K562 (cell line): ENCODE measurements at regions not wholly inside any gene's neighbourhood (a gene's known extent, or its start where the extent isn't known, plus 50 kb on each side); places are given as distances from the start of the nearest gene placed in this dataset.

Experiments
- ATAC-seq: fragments of 200-7000 bp; cut with Tn5 transposase; 3 replicates; pipeline ENCODE4 v1.9.1; 2020; ENCODE audit warnings: moderate library complexity
- BruUV-seq: library from RNA; stranded (reverse); fragments of 400-500 nt; replicated peaks from 2 replicates; lab custom pipeline; 2021; lab: Mats Ljungman, UMichigan
- CTCF ChIA-PET: fragments of 300-600 bp; formaldehyde crosslinking; extraction: SDS; loops from one replicate; lab custom pipeline; 2021; ENCODE audit warnings: low intra/inter-chr PET ratio; lab: Yijun Ruan, JAX
- POLR2A ChIA-PET: fragments of 300-600, 350-650 bp; sonication (Branson Sonifier 250); formaldehyde crosslinking; extraction: SDS; loops from one replicate; lab custom pipeline; 2021; ENCODE audit warnings: antibody characterized with exemption, inconsistent platforms; lab: Yijun Ruan, JAX
- DNase-seq, 4 experiments: peaks; one replicate each; pipeline versions ENCODE4 v3.0.0 to v3.0.0-alpha.2; 2011 to 2018; ENCODE audit warnings: low spot score in 3 of 4, mixed read lengths in 3 of 4; ENCODE audit errors: extremely low read depth in 1 of 4
- FAIRE-seq: peaks from 2 replicates; lab custom pipeline; 2011; peaks lifted over from hg19 to GRCh38; lab: Jason Lieb, UNC
- H2AFZ ChIP-seq: 2 replicates; pipeline ENCODE4 v1.6.0; 2011; ENCODE audit warnings: low read depth, low read length, control low read depth, inconsistent platforms
- H3K27ac ChIP-seq: fragments of 200-600 bp; 3 replicates; pipeline ENCODE4 v1.8.0; 2011; ENCODE audit warnings: low read depth, mild to moderate bottlenecking, control low read depth, inconsistent platforms, low read length, moderate library complexity, mixed read lengths; ENCODE audit errors: extremely low read depth
- H3K27me3 ChIP-seq, 2 experiments: fragments of 300-600 bp in 1 of 2; 2 replicates in 1 of 2; 3 replicates in 1 of 2; pipeline versions ENCODE4 v1.6.0 to v1.8.0; 2011; ENCODE audit warnings: inconsistent platforms in 2 of 2, low read length in 2 of 2, mild to moderate bottlenecking in 1 of 2, mixed read lengths in 1 of 2, moderate library complexity in 1 of 2; ENCODE audit not compliant: control insufficient read depth in 2 of 2, insufficient read depth in 2 of 2
- H3K36me3 ChIP-seq: fragments of 300-600 bp; 3 replicates; pipeline ENCODE4 v1.8.0; 2011; ENCODE audit warnings: mild to moderate bottlenecking, low read length, inconsistent platforms; ENCODE audit not compliant: control insufficient read depth, insufficient read depth
- H3K4me1 ChIP-seq, 2 experiments: fragments of 200-600 bp in 1 of 2; replicated peaks in 1 of 2; 2 replicates in 1 of 2; 3 replicates in 1 of 2; pipeline versions ENCODE4 v1.5.1 to v1.8.0; 2011; ENCODE audit warnings: inconsistent platforms in 2 of 2, low read length in 2 of 2, mild to moderate bottlenecking in 1 of 2, mixed read lengths in 1 of 2, moderate library complexity in 1 of 2; ENCODE audit not compliant: control insufficient read depth in 2 of 2, insufficient read depth in 2 of 2
- H3K4me2 ChIP-seq: 2 replicates; pipeline ENCODE4 v1.6.1; 2011; ENCODE audit warnings: low read length, control low read depth, inconsistent platforms, mixed read lengths; ENCODE audit not compliant: insufficient read depth
- H3K4me3 ChIP-seq: fragments of 200-600 bp; sonication (generic), shearing (Covaris generic); 2 replicates; pipeline ENCODE4 v1.5.1; 2016; ENCODE audit warnings: control low read depth, inconsistent platforms
- H3K79me2 ChIP-seq: fragments of 200-600 bp; 3 replicates; pipeline ENCODE4 v1.8.0; 2011; ENCODE audit warnings: low read length, inconsistent platforms; ENCODE audit not compliant: control insufficient read depth, insufficient read depth
- H3K9ac ChIP-seq, 2 experiments: 2 replicates each; pipeline versions ENCODE4 v1.6.0 to v1.6.1; 2011; ENCODE audit warnings: low read depth in 2 of 2, low read length in 2 of 2, control low read depth in 1 of 2, inconsistent platforms in 1 of 2, mild to moderate bottlenecking in 1 of 2, mixed read lengths in 1 of 2; ENCODE audit not compliant: insufficient read depth in 1 of 2
- H3K9me1 ChIP-seq: one replicate; pipeline ENCODE4 v1.6.0; 2011; ENCODE audit warnings: inconsistent platforms, mild to moderate bottlenecking, low read length, moderate library complexity; ENCODE audit not compliant: control insufficient read depth, insufficient read depth
- H3K9me3 ChIP-seq: replicated peaks from 2 replicates; pipeline ENCODE4 v1.5.1; 2011; ENCODE audit warnings: low read depth, low read length, inconsistent platforms; ENCODE audit not compliant: control insufficient read depth, insufficient read depth
- H4K20me1 ChIP-seq: replicated peaks from 2 replicates; pipeline ENCODE4 v1.6.1; 2011; ENCODE audit warnings: low read length, inconsistent platforms, mixed read lengths; ENCODE audit not compliant: control insufficient read depth, insufficient read depth
- GATA2 ChIP-seq: sonication (generic); formaldehyde crosslinking; IDR thresholded peaks from 2 replicates; pipeline ENCODE4 v1.4.0; 2020; ENCODE audit warnings: mild to moderate bottlenecking, missing genetic modification reagents
- RAD21 ChIP-seq, 2 experiments: fragments of 250-450 bp in 1 of 2; fragments of 450-650 bp in 1 of 2; sonication (Bioruptor Pico) in 1 of 2; formaldehyde crosslinking in 1 of 2; IDR thresholded peaks in 1 of 2; conservative IDR thresholded peaks in 1 of 2; 2 replicates each; pipeline versions ENCODE4 v1.4.0 to v1.8.0; 2020 to 2022; ENCODE audit warnings: mild to moderate bottlenecking in 2 of 2, moderate library complexity in 1 of 2
- SMC3 ChIP-seq: conservative IDR thresholded peaks from 2 replicates; pipeline ENCODE4 v1.6.1; 2011; ENCODE audit warnings: low read depth, low read length, improper control_type of control experiment; ENCODE audit not compliant: insufficient read depth
- WGBS: fragments of 100-300 bp; shearing (Covaris generic); methylation state at CpG from one replicate; pipeline ENCODE4 v1.1.6; 2016; ENCODE audit warnings: low coverage, mixed read lengths; ENCODE audit not compliant: insufficient coverage; ENCODE audit errors: missing lambda C conversion rate; 5-methylcytosine and 5-hydroxymethylcytosine counted together
- in situ Hi-C: fragments of 300-500 bp; cut with MboI; formaldehyde crosslinking; loops from 4 replicates; pipeline ENCODE4 v1.15.0; 2018; ENCODE audit warnings: inconsistent platforms, mixed read lengths
- intact Hi-C: fragments of 100-400 bp; cut with micrococcal nuclease; formaldehyde crosslinking; loops from 2 replicates; pipeline ENCODE4 v1.14.2; 2022
- TF ChIP-seq, protein P1 (sequence below): sonication (generic); formaldehyde crosslinking; IDR thresholded peaks from 2 replicates; pipeline ENCODE4 v1.8.1; 2023; ENCODE audit warnings: mild to moderate bottlenecking, missing genetic modification reagents
- TF ChIP-seq, protein P2 (sequence below), 3 experiments: IDR thresholded peaks in 2 of 3; conservative IDR thresholded peaks in 1 of 3; 2 replicates each; pipeline ENCODE4 v1.5.1; 2011 to 2012; ENCODE audit warnings: low read length in 3 of 3, mild to moderate bottlenecking in 3 of 3, control low read depth in 2 of 3, improper control_type of control experiment in 1 of 3, inconsistent platforms in 1 of 3, low read depth in 1 of 3, mixed read lengths in 1 of 3, moderate library complexity in 1 of 3; ENCODE audit not compliant: insufficient read depth in 2 of 3
- TF ChIP-seq, protein P3 (sequence below), 2 experiments: fragments of 200-800 bp in 1 of 2; sonication (Bioruptor generic) in 1 of 2; sonication (generic) in 1 of 2; formaldehyde crosslinking in 1 of 2; IDR thresholded peaks in 1 of 2; conservative IDR thresholded peaks in 1 of 2; 2 replicates each; pipeline versions ENCODE4 v1.5.0 to v1.6.1; 2016 to 2020; ENCODE audit warnings: missing compliant biosample characterization in 1 of 2, missing genetic modification characterization in 1 of 2, missing genetic modification reagents in 1 of 2

DNA sequence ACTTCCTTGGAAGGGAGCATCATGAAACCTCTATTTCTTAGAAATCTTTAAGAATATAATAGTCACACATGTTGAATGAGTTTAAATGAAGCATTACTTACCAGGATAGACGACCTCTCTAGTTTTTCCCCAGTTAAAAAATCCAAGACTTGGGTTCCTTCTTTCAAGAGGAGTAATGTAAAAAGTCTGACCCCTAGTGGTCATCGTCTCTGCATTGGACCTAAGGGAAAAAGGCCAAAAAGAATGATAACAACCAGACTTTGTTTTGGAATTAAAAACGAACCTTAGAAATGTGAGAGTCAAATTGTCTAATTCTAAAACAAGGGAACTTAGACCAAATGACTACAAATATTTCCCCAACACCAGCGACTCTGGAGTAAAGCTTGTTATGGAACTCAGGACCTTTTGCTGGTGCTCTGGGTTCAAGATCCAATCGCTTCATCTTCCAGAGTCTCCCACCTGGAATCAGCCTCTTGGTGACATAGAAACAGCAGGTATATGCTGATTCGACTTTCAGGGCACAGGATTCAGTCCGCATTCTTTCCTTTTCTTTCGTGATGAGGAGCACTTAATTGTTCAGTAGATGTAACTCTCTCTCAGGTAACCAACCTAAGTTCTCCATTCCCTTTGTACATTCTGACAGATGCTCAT, 214.8 kb upstream of the TPRG1 start:
- H3K9ac ChIP-seq: no peak overlapping the region
- intact Hi-C loops (loop anchor here (5.0 kb wide), 1 partner anchor 1640 kb away; no protein-coding TSS in a partner anchor), in situ Hi-C loops (no loop called here)
- H3K9me3 ChIP-seq: no peaks in the 10 kb centered on the region
- DNase-seq (peak; percentile 27 to 38 (median 35)), FAIRE-seq (no peak), ATAC-seq (peak; percentile 42; the same call in 2 of the 3 replicates)
- TF ChIP-seq, protein P1, sequence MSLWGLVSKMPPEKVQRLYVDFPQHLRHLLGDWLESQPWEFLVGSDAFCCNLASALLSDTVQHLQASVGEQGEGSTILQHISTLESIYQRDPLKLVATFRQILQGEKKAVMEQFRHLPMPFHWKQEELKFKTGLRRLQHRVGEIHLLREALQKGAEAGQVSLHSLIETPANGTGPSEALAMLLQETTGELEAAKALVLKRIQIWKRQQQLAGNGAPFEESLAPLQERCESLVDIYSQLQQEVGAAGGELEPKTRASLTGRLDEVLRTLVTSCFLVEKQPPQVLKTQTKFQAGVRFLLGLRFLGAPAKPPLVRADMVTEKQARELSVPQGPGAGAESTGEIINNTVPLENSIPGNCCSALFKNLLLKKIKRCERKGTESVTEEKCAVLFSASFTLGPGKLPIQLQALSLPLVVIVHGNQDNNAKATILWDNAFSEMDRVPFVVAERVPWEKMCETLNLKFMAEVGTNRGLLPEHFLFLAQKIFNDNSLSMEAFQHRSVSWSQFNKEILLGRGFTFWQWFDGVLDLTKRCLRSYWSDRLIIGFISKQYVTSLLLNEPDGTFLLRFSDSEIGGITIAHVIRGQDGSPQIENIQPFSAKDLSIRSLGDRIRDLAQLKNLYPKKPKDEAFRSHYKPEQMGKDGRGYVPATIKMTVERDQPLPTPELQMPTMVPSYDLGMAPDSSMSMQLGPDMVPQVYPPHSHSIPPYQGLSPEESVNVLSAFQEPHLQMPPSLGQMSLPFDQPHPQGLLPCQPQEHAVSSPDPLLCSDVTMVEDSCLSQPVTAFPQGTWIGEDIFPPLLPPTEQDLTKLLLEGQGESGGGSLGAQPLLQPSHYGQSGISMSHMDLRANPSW (CRISPR knock-in tag): no peak
- peak; percentile 32; the same call in 1 of the 2 replicates for TF ChIP-seq SMC3
- TF ChIP-seq, protein P2, sequence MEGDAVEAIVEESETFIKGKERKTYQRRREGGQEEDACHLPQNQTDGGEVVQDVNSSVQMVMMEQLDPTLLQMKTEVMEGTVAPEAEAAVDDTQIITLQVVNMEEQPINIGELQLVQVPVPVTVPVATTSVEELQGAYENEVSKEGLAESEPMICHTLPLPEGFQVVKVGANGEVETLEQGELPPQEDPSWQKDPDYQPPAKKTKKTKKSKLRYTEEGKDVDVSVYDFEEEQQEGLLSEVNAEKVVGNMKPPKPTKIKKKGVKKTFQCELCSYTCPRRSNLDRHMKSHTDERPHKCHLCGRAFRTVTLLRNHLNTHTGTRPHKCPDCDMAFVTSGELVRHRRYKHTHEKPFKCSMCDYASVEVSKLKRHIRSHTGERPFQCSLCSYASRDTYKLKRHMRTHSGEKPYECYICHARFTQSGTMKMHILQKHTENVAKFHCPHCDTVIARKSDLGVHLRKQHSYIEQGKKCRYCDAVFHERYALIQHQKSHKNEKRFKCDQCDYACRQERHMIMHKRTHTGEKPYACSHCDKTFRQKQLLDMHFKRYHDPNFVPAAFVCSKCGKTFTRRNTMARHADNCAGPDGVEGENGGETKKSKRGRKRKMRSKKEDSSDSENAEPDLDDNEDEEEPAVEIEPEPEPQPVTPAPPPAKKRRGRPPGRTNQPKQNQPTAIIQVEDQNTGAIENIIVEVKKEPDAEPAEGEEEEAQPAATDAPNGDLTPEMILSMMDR (IDR thresholded peaks at IDR 0.05 in 2 of 3, conservative IDR thresholded peaks at IDR 0.05 in 1 of 3; ENCODE audit: insufficient read depth in 2 of 3, low read depth in 1 of 3, low read length in 3 of 3): peak; percentile 15 to 65 (median 39); a peak in 3 of 6 replicates
- no peak for TF ChIP-seq GATA2 (CRISPR knock-in tag)
- TF ChIP-seq, protein P3, sequence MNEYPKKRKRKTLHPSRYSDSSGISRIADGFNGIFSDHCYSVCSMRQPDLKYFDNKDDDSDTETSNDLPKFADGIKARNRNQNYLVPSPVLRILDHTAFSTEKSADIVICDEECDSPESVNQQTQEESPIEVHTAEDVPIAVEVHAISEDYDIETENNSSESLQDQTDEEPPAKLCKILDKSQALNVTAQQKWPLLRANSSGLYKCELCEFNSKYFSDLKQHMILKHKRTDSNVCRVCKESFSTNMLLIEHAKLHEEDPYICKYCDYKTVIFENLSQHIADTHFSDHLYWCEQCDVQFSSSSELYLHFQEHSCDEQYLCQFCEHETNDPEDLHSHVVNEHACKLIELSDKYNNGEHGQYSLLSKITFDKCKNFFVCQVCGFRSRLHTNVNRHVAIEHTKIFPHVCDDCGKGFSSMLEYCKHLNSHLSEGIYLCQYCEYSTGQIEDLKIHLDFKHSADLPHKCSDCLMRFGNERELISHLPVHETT (CRISPR knock-in tag; conservative IDR thresholded peaks at IDR 0.05 in 1 of 2, IDR thresholded peaks at IDR 0.05 in 1 of 2): no peak
- TF ChIP-seq RAD21 (CRISPR knock-in tag; conservative IDR thresholded peaks at IDR 0.05 in 1 of 2, IDR thresholded peaks at IDR 0.05 in 1 of 2): peak; percentile 39 to 53; a peak in 3 of 4 replicates
- no peak overlapping the region for H2AFZ ChIP-seq
- WGBS: 0% methylated on average over 8 of the region's 8 CpGs
- CTCF ChIA-PET: interaction anchor here (0.6 to 1.2 kb wide), 4 partner anchors 85 to 1220 kb away, joined by 3 to 5 read pairs (median 4); no protein-coding TSS in a partner anchor
- H3K4me1 ChIP-seq: no peaks in the 10 kb centered on the region
- no peaks in the 10 kb centered on the region for H4K20me1 ChIP-seq
- BruUV-seq: no TSS peak
- H3K4me3 ChIP-seq: no peak overlapping the region
- H3K9me1 ChIP-seq: no peaks in the 10 kb centered on the region
- H3K36me3 ChIP-seq: no peaks in the 10 kb centered on the region
- no peak overlapping the region for H3K4me2 ChIP-seq
- no peaks in the 10 kb centered on the region for H3K79me2 ChIP-seq
- H3K27me3 ChIP-seq: no peaks in the 10 kb centered on the region
- POLR2A ChIA-PET: no interaction called here
- no peak overlapping the region for H3K27ac ChIP-seq
